ENCODE measurements at regions not wholly inside any gene's neighbourhood (a gene's known extent, or its start where the extent isn't known, plus 50 kb on each side); places are given as distances from the start of the nearest gene placed in this dataset.

DNA sequence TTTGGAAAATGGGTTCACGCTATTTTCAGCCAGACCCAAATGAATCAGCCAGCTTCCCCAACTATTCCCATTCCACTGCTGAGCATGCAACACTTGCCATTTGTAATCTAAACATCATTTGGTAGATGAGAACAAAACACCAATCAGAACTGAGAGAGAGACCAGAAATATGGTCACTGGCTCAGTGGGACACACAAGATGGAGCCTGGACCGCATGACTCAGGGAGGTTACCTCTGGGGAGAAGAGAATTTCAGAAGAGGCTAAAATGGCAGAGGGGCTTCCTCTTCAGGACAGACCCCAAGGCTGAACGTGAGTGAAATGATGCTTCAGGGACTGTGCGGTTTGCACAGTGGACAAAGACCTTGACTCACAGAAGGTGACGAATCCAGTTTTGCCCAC, 126.6 kb downstream of the URB2 start:
- TF ChIP-seq, protein P1, sequence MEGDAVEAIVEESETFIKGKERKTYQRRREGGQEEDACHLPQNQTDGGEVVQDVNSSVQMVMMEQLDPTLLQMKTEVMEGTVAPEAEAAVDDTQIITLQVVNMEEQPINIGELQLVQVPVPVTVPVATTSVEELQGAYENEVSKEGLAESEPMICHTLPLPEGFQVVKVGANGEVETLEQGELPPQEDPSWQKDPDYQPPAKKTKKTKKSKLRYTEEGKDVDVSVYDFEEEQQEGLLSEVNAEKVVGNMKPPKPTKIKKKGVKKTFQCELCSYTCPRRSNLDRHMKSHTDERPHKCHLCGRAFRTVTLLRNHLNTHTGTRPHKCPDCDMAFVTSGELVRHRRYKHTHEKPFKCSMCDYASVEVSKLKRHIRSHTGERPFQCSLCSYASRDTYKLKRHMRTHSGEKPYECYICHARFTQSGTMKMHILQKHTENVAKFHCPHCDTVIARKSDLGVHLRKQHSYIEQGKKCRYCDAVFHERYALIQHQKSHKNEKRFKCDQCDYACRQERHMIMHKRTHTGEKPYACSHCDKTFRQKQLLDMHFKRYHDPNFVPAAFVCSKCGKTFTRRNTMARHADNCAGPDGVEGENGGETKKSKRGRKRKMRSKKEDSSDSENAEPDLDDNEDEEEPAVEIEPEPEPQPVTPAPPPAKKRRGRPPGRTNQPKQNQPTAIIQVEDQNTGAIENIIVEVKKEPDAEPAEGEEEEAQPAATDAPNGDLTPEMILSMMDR (IDR thresholded peaks at IDR 0.05; ENCODE audit: low read depth, low read length): no peak
- TF ChIP-seq POLR2A (IDR thresholded peaks at IDR 0.05; ENCODE audit: extremely low read depth, insufficient read length): no peak
- TF ChIP-seq MYC (IDR thresholded peaks at IDR 0.05; ENCODE audit: low read depth, low read length): no peak

Data from NB4 (cell line).